HG02938 (cell line): ENCODE measurements at regions not wholly inside any gene's neighbourhood (a gene's known extent, or its start where the extent isn't known, plus 50 kb on each side); places are given as distances from the start of the nearest gene placed in this dataset.
"Not testable (repeated sequence)": the region's sequence is repeated elsewhere in the genome, so short reads cannot be mapped to it uniquely, and the experiment has no call there.

Experiments
- ATAC-seq: cut with Tn5 transposase; IDR thresholded peaks from one replicate; pipeline ENCODE4 v1.9.1; 2021; ENCODE audit warnings: mild to moderate bottlenecking, moderate library complexity; ENCODE audit not compliant: unreplicated experiment

GRCh38 chr16:29355339-29356059, 51.0 kb downstream of the NPIPB11 start:
- ATAC-seq = not testable (repeated sequence)

DNA sequence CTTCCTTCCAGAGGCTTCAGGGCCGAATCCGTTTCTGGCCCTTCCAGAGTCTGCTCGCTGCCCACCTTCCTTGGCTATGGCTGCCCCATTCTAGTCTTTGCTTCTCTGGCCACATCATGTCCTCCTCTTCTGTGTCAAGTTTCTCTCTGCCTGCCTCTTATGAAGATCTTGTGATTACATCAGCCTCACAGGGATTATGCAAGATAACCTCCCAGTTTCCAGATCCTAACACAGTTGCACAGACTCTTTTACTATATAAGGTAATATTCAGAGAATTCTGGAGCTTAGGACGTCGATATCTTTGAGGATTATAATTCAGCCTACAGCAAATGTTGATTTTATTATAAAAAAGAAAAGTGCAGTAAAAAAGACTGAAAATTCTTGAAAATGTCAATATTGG, 52.1 kb downstream of the NPIPB11 start:
- not testable (repeated sequence) for ATAC-seq

- ATAC-seq = not testable (repeated sequence)
These were observed 53.9 kb downstream of the NPIPB11 start for GRCh38 chr16:29352617-29352999.

- ATAC-seq = not testable (repeated sequence)
These were observed 54.4 kb downstream of the NPIPB11 start for GRCh38 chr16:29351970-29352616.

GRCh38 chr16:29351271-29351969, 55.1 kb downstream of the NPIPB11 start:
- ATAC-seq = not testable (repeated sequence)

DNA sequence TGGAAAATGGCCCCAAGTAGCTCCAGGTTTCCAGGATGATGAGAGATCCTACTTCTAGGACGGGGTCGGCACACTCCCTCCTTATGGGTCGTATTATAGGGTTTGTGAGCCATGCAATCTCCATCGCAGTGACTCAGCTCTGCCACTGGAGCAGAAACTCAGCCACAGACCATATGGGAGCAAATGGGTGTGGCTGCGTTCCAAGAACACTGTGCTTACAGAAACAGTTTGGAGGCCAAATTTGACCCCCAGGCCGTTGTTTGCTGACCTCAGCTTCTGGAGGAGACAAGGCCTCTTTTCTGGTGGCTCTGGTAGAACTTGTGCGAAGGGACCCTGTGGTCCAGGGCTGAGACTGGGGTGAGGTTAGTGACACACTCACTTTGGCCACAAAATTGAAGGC, 56.5 kb downstream of the NPIPB11 start:
- ATAC-seq = not testable (repeated sequence)

DNA sequence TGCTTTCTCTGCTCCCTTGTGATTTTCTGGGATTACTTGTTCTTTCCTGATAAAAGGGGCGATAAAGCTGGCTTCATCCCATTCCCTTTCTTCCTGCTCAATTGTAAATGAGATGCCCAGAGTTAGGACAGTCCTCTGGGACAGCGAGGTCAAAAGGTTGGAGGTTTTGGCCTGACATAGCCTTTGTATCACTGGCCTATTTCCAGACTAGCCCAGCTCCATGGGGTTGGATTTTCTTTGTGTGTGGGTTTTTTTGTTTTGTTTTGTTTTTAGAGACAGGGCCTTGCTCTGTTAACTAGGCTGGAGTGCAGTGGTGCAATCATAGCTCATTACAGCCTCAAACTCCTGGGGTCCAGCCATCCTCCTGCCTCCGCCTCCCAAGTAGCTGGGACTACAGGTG, 57.8 kb downstream of the NPIPB11 start:
- not testable (repeated sequence) for ATAC-seq

DNA sequence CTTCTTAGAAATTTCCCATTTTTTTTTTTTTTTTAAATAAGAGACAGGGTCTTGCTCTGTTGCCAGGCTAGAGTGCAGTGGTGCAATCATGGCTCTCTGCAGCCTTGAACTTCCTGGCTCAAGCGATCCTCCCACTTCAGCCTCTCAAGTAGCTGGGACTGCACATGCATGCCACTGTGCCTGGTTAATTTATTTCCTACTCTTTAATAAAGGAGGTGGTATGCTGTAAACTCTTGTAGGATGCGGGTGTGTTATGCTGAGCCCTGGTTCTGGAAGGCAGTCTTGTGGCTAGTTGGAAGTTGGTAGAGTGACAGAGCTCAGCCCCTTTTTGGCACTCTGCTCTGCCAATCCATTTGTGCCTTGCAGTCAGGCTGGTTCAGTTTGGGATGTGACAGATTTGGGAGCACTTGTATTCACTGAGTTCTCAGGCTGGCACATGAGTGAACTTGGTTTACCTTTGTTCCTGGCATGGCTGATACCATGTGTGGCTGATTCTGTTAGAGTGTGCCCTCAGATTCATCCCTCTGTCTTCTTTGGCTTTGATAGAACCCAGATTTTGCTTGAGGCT, 58.3 kb downstream of the NPIPB11 start:
- not testable (repeated sequence) for ATAC-seq

GRCh38 chr16:29346796-29347580, 59.5 kb downstream of the NPIPB11 start:
- not testable (repeated sequence) for ATAC-seq

- not testable (repeated sequence) for ATAC-seq
These were observed 60.3 kb downstream of the NPIPB11 start for GRCh38 chr16:29346203-29346602.

DNA sequence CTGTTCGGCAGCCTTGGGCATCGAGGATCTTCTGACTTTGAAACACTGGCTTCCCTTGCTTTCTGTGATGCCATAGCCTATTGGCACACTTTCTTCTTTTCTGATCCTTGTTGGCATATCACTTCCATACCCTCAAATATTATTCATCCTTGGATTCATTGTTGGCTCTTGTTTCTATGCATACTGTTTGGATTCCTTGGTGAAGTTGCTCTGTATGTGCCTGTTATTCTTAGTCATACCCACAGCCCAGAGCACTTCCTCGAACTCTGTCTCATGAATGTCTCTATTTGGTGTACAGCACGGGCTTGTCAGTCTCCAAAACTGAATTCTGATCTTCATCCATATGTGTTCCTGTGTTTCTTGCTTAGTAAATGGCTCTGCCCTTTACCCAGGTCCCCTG, 63.6 kb downstream of the NPIPB11 start:
- ATAC-seq = not testable (repeated sequence)

DNA sequence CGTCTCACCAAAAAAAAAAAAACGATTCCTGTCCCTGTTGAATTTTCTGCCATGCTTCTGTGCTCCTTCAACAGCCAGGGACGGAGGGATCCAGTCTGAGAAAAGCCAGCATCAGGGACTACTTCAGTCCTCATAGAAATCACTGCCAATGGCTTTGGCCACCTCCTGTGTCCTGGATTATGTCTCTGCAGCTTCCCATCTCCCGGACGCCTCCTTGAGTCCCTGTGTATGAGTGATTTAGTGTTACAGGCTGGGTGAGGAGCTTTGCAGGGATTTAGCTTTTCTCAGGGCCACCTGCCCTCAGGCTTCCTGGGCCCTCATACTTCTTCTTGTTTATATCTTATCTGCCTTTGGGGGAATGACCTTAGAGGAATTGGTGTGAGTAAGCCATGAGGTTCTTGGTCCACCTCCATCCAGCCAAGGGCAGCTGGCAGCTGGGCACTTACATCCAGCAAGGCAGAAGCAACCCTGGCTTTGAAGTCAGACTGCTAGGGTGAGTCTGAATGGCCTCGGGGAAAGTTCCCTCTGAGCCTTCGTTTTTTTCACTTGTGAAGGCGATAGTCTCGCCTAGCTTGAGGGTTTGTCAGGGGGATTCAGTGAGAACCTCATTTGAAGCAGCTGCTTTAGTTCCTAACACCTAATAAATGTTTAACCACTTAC, 65.6 kb downstream of the NPIPB11 start:
- not testable (repeated sequence) for ATAC-seq

- ATAC-seq = not testable (repeated sequence)
These were observed 66.3 kb downstream of the NPIPB11 start for GRCh38 chr16:29340235-29340634.

GRCh38 chr16:29338821-29339700, 67.5 kb downstream of the NPIPB11 start:
- ATAC-seq = peak; percentile 69

- not testable (repeated sequence) for ATAC-seq
These were observed 69.1 kb downstream of the NPIPB11 start for GRCh38 chr16:29337385-29337901.

DNA sequence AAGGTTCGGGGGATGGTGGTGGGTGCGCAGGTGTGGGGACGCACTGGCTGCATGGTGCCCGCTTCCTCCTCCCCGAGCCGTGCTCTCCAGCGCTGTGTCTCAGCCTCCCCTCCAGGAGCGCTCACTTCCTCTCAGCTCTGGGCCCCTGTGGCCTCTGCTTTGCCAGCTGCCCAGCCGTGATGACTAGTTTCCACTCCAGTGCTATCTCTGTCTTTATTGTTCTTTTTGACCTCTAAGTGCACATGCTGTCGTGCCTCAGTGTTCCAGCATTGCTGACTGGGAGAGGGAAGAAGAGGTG, 71.0 kb downstream of the NPIPB11 start:
- not testable (repeated sequence) for ATAC-seq

DNA sequence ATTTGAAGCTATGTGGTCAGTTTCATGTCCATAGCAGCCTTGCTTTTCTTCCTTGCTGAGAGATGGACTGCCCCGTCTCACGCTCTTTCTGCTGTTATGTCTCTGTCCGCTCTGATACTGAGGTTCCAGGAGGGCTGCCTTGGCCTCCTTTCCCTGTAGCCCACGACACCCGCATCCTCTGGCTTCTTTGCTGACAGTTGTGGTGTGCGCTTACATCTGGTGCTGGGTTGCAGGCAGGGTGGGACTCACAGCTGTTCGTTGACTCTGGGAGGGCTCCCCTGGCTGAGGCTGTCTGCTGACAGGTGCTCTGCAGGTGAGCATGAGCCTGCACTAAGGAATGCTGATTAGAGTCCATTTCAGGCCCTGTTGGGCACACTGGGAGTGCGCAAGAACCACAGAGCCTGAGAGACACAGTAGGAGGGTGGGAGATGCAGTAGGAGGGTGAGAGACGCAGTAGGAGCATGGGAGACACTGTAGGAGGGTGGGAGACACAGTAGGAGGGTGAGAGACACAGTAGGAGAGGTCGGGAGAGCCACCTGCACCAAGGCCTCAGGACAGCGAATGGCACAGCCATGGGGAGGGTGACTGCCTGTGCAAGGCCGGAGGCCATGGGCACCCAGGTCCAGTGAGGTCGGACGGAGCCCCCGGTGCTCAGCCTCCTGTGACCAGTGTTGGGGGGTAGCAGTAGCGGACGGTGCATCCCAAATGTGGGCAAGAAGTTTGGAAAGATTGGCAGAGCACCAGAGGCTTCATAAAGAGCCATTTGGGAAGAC, 71.5 kb downstream of the NPIPB11 start:
- not testable (repeated sequence) for ATAC-seq

DNA sequence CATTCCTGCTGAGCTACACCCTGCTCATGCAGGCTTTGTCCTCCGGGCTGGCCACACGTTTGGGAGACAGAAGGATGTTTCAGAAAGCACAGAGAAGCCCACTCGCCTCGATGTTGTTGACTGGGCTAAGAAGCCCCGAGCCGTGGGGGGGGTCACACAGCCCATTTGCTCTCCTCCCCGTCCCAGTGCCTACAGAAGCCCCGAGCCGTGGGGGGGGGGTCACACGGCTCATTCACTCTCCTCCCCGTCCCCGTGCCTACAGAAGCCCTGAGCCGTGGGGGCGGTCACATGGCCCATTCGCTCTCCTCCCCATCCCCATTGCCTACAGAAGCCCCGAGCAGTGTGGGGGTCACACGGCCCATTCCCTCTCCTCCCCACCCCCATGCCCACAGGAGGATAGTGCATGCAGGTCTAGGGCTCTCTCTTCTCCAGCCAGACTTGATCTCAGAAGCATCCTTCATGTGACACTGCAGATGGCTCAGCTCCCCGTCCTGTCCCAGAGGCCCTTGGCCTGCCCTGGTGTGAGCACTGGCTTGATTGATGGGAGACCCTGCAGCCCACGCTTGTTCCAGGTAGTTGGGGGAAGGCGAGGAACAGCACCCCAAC, 72.9 kb downstream of the NPIPB11 start:
- ATAC-seq = not testable (repeated sequence)
